ENCODE measurements at regions not wholly inside any gene's neighbourhood (a gene's known extent, or its start where the extent isn't known, plus 50 kb on each side); places are given as distances from the start of the nearest gene placed in this dataset.
A peak's percentile ranks its signal among the peaks of the same experiment; 100 is the strongest.
"Not testable (repeated sequence)": the region's sequence is repeated elsewhere in the genome, so short reads cannot be mapped to it uniquely, and the experiment has no call there.

DNA sequence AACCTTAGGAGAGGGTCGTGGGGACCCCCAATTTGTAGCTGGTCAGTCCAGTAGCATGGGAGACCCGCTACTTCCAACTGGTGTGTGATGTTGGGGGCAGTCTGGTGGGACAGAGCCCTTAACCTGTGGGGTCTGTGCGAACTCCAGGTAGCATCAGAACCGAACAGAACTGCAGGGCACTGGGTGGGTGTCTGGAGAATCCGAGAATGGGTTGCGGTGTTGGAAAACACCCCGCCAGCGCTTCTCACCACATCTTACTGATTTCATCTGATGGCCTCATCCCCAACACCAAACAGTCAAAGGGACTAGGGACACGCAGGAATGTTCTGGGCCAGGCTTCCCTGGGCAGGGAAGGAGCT, 89.3 kb downstream of the KCNJ18 start:
- not testable (repeated sequence) for DNase-seq (ENCODE audit: low spot score)

DNA sequence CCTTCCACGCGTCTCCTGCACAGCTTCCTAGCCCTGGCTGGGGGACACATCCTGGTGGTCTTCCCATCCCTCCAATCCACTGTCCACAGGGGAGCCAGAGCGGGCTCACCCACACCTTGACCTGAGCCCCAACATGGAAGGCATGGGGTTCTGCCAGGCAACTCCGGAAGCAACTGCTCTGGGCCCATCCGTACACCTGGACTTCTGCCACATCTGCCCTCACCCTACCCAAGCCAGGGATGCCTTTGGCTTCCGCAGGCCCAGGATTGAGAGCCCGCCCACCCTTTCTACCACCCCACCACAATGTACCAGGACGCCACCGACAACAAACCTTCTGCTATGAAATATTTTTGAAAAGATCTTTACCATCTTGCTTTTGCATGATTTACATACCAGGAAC, 89.8 kb downstream of the KCNJ18 start:
- not testable (repeated sequence) for DNase-seq (ENCODE audit: low spot score)

DNA sequence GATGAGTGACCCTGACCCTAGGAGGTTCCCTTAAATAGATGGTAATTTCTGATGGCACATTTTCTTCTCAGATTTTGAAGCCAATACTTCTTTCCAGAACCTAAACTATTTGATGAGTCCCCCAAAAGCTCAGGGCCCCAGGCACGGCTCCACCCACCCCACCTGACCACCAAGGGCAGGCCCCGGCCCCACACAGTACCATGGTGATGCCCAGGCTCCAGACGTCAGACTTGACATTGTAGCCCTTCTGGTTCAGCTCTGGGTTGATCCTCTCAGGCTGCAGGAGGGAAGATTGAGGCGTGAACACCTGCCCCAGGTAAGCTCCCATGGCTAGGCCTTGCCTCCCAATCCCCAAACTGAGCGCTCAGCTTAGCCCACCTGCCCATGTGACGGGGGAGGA, 90.3 kb downstream of the KCNJ18 start:
- not testable (repeated sequence) for DNase-seq (ENCODE audit: low spot score)

DNA sequence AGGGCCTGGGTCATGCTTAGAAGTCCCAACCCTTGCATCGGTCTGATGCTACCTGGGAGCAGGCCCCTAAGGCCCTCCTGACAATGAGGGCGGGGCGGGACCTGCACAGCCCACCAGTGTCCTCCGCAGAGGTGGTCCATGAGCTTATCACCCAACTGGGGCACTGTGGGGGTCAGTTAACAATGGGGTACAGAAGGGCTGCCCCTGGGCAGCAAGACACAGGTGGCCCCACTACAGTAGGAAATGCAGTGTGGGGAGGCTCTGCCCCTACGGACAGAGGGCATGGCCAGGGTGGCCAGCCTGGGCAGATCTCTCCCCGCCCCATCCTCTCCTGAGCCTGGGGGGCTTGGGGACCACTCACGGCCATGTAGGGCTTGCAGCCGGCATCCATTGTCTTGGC, 90.7 kb downstream of the KCNJ18 start:
- not testable (repeated sequence) for DNase-seq (ENCODE audit: low spot score)

DNA sequence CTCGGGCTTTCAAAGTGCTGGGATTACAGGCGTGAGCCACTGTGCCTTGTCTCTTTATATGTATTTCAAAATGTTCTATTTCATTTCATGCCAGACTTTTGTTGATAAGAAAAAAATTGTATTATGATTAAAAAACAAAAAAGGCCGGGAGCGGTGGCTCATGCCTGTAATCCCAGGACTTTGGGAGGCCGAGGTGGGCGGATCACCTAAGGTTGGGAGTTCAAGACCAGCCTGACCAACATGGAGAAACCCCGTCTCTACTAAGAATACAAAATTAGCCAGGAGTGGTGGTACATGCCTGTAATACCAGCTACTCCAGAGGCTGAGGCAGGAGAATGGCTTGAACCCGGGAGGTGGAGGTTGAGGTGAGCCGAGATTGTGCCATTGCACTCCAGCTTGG, 121.9 kb downstream of the KCNJ18 start:
- DNase-seq (ENCODE audit: low spot score), result not testable (repeated sequence)

DNA sequence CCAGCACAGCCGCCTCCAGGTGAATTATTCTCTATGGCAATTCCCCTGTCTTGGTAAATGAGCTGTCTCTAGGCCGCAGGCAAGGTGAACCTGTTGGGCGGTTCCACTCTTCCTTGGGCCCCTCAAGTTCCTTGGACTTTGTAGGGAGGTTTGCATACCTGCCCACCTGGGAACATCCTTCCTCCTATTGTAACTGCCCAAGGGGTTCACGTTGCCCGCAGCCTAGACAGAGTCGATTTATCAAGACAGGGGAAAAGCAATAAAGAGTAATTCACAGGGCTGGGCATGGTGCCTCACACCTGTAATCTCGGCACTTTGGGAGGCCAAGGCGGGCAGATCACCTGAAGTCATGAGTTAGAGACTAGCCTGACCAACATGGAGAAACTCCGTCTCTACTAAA, 122.5 kb downstream of the KCNJ18 start:
- DNase-seq (ENCODE audit: low spot score), result peak; percentile 1

DNA sequence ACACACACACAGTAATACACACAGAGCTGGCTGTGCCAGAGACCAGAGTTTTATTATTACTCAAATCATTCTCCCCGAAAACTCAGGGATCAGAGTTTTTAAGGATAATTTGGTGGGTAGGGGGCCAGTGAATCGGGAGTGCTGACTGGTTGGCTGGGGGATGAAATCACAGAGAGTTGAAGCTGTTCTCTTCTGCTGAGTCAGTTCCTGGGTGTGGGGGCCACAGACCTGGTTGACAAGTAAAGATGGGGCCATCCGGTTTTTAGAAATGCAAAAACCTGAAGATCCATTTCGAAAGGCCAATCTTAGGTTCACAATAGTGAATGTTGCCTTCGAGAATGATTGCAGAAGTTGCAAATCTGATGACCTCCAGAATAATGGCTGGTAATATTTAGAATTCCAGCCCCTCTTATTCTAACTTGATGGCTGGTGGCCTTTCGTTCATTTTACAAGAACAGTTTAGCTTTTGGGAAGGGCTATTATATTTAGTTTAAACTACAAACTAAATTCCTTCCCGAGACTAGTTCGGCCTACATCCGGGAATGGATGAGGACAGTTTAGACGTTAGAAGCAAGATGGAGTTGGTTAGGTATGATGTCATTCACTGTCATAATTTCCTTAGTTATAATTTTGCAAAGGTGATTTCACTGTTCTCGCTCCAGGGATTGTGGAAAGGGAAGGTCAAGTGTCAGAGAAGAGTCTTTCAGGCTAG, 123.2 kb downstream of the KCNJ18 start:
- peak; percentile 1 for DNase-seq (ENCODE audit: low spot score)

DNA sequence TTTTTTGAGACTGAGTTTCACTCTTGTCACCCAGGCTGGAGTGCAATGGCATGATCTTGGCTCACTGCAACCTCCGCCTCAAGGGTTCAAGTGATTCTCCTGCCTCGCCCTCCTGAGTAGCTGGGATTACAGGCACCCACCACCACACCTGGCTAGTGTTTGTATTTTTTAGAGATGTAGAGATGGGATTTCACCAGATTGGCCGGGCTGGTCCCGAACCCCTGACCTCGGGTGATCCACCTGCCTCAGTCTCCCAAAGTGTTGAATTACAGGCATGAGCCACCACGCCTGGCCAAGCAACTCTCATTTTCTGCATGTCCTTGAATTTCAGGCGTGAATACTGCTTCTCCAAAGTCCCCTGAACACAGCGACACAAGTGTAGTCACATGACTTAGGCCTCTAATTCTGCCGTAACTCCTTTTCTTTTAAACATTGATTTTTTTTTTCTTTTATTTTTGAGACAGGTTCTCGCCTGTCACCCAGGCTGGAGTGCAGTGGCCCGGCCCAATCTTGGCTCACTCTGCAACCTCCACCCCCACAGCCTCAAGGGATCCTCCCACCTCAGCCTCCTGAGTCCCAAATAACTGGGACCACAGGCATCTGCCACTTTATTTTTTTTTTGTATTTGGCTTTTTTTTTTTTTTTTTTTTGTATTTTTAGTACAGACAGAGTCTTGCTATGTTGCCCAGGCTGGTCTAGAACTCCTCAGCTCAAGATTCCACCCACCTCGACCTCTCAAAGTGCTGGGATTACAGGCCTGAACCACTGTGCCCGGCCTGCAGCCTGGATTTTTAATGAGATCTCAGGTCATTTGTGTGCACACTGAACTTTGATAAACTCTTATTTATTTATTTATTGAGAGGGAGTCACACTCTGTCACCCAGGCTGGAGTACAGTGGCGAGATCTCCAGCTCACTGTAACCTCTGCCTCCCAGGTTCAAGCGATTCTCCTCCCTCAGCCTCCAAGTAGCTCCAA, 124.6 kb downstream of the KCNJ18 start:
- peak; percentile 1 for DNase-seq (ENCODE audit: low spot score)

DNA sequence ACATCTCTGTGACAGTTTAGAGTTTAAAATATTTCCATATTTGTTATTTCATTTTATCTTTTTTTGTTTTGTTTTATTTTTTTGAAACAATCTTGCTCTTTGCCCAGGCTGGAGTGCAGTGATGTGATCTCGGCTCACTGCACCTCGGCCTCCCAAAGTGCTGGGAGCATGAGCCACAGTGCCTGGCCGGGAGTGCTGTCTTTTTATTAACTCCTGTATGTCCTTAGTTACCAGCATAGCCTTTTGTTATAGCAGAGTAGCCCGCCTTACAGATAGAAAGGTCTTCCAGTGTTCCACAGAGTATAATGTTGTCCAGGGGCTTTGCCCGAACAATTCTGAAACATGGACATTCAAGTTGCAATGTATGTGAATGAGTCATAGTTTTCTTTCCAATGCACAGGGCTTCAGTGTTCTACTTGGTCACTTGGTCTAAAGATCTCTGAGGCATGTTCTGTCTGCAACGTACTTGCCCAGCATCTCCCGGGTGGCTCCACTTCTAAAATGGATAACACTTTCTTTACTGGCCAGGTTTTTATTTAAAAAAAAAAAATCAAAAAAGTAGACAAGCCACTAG, 125.6 kb downstream of the KCNJ18 start:
- peak; percentile 4 for DNase-seq (ENCODE audit: low spot score)

DNA sequence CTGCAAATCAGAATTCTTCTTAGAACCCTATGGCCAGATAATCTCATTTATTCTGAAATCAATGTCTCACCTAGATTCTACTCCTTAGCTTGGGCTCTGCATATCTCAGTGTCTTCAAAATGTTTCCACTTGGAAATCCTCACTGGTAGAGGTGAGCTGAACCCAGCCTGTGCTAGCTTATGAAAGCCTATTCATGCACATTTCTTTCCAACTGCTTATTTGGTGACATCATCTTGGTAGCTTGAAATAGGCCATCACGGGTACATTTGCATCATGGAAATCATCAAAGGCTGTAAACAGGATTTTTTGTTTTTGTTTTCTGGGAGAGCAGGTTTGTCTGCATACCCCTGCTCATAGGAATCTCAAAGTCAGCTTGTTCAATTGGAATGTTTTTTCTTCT, 130.8 kb downstream of the KCNJ18 start:
- DNase-seq (ENCODE audit: low spot score), result peak; percentile 1

DNA sequence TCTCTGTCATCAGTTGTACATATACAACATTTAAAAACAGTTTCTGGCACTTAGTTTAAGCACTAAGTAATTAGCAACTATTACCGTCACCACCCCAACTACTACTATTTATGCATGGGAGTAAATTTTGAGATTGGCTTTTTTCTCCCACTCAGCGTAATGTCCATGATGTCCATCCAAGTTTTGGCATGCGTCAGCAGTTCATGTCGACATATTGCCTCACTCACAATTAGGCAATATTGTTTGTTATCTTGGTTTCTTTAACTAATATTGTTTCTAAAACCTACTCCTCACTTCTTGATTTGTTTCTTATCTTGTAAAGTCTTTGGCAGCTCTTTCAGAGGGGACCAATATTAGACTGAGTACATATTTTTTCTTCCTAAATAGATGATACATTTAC, 131.3 kb downstream of the KCNJ18 start:
- no peak for DNase-seq (ENCODE audit: low spot score)

DNA sequence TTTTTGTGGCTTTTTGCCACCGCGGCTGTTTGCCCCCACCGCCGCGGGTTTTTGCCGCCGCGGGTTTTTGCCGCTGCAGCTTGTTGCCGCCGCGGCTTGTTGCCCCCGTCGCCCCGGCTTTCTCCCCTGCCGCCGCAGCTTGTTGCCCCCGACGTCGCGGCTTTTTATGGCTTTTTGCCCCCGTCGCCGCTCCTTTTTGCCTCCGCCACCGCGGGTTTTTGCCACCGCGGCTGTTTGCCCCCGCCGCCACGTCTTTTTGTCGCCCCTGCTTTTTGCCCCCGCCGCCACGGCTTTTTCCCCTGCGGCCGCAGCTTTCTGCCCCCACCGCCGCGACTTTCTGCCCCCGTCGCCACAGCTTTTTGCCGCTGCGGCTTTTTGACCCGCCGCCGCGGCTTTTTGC, 149.5 kb downstream of the KCNJ18 start:
- DNase-seq (ENCODE audit: low spot score), result no peak

DNA sequence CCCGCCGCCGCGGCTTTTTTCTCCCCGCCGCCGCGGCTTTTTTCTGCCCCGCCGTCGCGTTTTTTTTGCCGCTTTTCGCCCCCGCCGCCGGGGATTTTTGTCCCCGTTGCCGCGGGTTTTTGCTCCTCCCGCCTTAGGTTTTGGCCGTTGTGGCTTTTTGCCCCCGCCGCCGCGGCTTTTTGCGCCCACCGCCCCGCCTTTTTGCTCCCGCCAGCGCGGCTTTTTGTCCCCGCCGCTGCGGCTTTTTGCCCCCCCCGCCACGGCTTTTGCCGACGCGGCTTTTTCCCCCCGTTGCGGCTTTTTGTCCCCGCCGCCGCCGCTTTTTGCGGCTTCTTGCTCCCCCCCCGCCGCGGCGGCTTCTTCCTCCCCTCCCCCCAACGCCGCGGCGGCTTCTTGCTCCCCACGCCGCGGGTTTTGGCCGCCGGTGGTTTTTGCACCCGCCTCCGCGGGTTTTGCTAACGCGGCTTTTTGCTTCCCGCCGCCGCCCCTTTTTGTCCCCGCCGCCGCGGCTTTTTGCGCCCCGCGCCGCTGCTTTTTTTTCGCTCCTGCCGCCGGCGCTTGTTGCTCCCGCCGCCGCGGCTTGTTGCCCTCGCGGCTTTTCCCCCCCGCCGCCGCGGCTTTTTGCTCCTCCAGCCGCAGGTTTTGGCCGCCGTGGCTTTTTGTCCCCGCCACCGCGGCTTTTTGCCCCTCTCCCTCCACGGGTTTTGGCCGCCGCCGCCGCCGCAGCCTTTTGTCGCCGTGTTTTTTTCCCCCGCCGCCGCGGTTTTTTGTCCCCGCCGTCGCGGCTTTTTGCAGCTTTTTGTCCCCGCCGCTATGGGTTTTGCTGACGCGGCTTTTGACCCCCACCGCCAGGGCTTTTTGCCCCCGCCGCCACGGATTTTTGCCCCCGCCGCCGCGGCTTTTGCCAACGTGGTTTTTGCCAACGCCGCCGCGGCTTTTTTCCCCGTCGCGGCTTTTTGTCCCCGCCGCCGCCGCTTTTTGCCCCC, 150.3 kb downstream of the KCNJ18 start:
- no peak for DNase-seq (ENCODE audit: low spot score)

DNA sequence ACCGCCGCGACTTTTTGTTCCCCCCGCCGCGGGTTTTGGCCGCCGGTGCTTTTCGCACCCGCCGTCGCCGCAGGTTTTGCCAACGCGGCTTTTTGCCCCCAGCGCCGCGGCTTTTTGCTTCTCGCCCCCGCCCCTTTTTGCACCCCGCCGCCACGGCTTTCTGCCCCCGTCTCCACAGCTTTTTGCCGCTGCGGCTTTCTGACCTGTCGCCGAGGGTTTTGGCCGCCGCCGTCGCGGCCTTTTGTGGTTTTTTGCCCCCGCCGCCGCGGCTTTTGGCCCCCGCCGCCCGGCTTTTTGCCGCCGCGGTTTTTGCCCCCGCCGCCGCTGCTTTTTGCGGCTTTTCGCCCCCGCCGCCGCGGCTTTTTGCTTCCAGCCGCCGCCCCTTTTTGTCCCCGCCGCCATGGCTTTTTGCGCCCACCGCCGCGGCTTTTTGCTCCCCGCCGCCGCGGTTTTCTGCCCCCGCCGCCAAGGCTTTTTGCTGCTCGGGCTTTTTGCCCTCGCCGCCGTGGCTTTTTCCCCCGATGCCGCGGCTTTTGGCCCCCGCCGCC, 151.1 kb downstream of the KCNJ18 start:
- no peak for DNase-seq (ENCODE audit: low spot score)

DNA sequence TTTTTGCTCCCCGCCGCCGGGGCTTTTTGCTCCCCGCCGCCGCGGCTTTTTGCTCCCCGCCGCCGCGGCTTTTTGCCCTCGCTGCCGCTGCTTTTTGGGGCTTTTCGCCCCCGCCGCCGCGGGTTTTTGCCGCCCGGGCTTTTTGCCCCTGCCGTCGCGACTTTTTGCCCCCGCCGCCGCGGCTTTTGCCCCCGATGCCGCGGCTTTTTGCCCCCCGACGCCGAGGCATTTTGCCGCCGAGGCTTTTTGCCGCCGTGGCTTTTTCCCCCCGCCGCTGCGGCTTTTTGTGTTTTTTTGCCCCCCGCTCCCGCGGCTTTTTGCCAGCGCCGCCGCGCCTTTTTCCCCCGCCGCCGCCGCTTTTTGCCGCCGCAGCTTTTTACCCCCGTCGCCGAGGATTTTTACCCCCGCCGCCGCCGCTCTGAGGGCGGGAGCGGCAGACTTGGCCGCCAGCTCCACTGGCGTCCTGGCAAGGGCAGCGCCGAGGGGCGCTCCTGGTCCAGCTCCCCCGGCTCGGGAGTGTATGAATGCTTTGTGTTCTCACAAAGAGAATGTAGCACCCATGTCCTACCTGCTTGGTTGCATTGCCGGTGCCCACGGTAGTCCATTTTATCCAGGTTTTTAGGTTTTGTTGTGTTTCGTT, 151.7 kb downstream of the KCNJ18 start:
- no peak for DNase-seq (ENCODE audit: low spot score)

DNA sequence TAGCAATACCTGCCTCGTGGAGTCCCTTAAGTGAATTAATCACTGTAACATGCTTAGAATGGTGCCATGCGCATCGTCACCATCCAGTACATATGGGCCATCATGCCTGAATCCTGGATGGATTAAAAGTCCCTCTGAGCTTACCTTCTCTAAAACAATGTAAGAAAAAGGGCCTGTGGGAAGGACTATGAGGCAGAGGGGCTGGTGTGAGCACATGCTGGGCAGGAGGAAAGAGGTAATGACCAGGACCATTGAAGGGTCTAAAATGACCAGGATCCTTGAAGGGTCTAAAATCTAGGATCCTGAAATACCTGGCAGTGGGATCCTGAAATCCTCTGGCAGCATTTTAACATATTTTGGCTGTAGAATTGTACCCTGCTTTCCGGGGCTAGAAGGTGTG, 156.2 kb downstream of the KCNJ18 start:
- DNase-seq (ENCODE audit: low spot score), result not testable (repeated sequence)

DNA sequence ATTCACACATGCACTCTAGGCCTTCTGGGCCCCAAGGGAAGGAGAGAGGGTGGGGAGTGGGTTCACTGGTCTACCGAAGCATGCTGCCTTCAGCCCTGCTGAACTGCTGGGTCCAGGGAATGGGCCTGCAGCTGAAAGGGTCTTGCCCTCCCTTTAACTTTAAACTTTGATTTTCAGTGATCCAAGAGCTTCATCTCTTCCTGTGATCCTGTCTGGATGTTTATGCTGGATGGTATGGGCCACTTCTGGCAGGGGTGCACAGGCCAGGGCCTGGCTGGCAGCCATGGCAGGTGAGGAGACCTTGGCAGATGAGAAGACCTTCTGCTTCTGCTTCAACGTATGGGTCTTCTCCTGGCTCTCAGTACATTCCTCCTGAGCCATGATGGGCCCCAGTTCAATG, 156.7 kb downstream of the KCNJ18 start:
- DNase-seq (ENCODE audit: low spot score), result not testable (repeated sequence)

DNA sequence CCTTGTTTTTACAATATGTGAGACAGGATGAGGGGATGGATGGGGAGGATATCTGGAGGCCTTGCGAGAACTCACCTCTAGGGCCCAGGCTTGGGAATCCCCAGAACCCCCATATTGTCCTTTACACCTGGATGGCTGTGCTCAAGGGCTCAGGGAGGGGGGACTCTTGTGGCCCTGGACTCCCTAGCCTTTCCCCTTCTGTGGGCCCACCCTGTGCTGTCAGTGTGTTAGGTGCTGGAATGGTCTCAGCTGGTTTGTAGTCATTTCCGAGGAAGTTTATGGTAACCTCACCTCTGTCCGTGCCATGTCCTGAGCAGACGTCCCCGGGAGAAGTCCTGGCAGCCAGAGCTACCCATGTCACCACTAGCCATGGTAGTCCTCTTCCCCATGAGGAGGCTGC, 158.3 kb downstream of the KCNJ18 start:
- DNase-seq (ENCODE audit: low spot score), result not testable (repeated sequence)
